Gastrocnemius medialis (tissue), 4 donors: ENCODE measurements at regions not wholly inside any gene's neighbourhood (a gene's known extent, or its start where the extent isn't known, plus 50 kb on each side); places are given as distances from the start of the nearest gene placed in this dataset.

Experiments
- POLR2A ChIP-seq, 2 donors: fragments of 450-650 bp; IDR thresholded peaks; one replicate each; pipeline ENCODE4 v1.6.1; 2017; ENCODE audit warnings: antibody characterized with exemption in 2 of 2, mild to moderate bottlenecking in 2 of 2, moderate library complexity in 2 of 2
- TF ChIP-seq, protein P1 (sequence below), 5 experiments: fragments of 450-650 bp in 3 of 5; fragments of 200-600 bp in 2 of 5; sonication (generic) in 2 of 5; IDR thresholded peaks in 4 of 5; conservative IDR thresholded peaks in 1 of 5; 1 replicate in 4 of 5; 2 replicates in 1 of 5; pipeline ENCODE4 v1.5.1; 2016 to 2019; ENCODE audit warnings: antibody characterized with exemption in 5 of 5, mild to moderate bottlenecking in 3 of 5, moderate library complexity in 3 of 5

GRCh38 chr13:107563099-107563925 lies 652.0 kb downstream of the LIG4 start:
- TF ChIP-seq, protein P1, sequence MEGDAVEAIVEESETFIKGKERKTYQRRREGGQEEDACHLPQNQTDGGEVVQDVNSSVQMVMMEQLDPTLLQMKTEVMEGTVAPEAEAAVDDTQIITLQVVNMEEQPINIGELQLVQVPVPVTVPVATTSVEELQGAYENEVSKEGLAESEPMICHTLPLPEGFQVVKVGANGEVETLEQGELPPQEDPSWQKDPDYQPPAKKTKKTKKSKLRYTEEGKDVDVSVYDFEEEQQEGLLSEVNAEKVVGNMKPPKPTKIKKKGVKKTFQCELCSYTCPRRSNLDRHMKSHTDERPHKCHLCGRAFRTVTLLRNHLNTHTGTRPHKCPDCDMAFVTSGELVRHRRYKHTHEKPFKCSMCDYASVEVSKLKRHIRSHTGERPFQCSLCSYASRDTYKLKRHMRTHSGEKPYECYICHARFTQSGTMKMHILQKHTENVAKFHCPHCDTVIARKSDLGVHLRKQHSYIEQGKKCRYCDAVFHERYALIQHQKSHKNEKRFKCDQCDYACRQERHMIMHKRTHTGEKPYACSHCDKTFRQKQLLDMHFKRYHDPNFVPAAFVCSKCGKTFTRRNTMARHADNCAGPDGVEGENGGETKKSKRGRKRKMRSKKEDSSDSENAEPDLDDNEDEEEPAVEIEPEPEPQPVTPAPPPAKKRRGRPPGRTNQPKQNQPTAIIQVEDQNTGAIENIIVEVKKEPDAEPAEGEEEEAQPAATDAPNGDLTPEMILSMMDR (IDR thresholded peaks at IDR 0.05 in 4 of 5, conservative IDR thresholded peaks at IDR 0.05 in 1 of 5), result no peak
- no peak for TF ChIP-seq POLR2A (IDR thresholded peaks at IDR 0.05)
